Muscle of leg (tissue), 3 donors: ENCODE measurements at regions not wholly inside any gene's neighbourhood (a gene's known extent, or its start where the extent isn't known, plus 50 kb on each side); places are given as distances from the start of the nearest gene placed in this dataset.
"Not testable (repeated sequence)": the region's sequence is repeated elsewhere in the genome, so short reads cannot be mapped to it uniquely, and the experiment has no call there.

ENCODE experiments used
- DNase-seq: peaks from one replicate; pipeline ENCODE4 v3.0.0; 2013
- H3K27ac ChIP-seq: one replicate; pipeline ENCODE4 v1.5.1; 2013; ENCODE audit warnings: mild to moderate bottlenecking, low read length, control low read depth
- H3K27me3 ChIP-seq: one replicate; pipeline ENCODE4 v1.6.1; 2013; ENCODE audit warnings: low read length; ENCODE audit not compliant: control insufficient read depth, insufficient read depth
- H3K36me3 ChIP-seq: one replicate; pipeline ENCODE4 v1.6.1; 2013; ENCODE audit warnings: low read length; ENCODE audit not compliant: control insufficient read depth, insufficient read depth
- H3K4me1 ChIP-seq: one replicate; pipeline ENCODE4 v1.6.1; 2013; ENCODE audit warnings: low read length; ENCODE audit not compliant: control insufficient read depth, insufficient read depth
- H3K4me3 ChIP-seq: one replicate; pipeline ENCODE4 v1.5.1; 2013; ENCODE audit warnings: low read length, control low read depth
- H3K9me3 ChIP-seq: replicated peaks from 2 replicates; pipeline ENCODE4 v1.6.1; 2013; ENCODE audit warnings: low read depth, low read length; ENCODE audit not compliant: control insufficient read depth
- whole genome bisulfite sequencing: methylation state at CpG from one replicate; pipeline ENCODE4 v1.1.5; 2013; ENCODE audit warnings: missing lambda C conversion rate; ENCODE audit not compliant: insufficient coverage; 5-methylcytosine and 5-hydroxymethylcytosine counted together

DNA sequence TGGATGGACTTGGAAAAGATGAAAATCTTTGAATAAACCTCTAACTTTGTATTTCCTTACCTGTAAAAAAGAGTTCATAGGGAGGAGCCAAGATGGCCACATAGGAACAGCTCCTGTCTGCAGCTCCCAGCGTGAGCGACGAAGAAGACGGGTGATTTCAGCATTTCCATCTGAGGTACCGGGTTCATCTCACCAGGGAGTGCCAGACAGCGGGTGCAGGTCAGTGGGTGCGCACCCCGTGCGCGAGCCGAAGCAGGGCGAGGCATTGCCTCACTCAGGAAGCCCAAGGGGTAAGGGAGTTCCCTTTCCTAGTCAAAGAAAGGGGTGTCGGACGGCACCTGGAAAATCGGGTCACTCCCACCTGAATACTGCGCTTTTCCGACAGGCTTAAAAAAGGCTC, 191.3 kb upstream of the DDX18 start:
- not testable (repeated sequence) for H3K4me1 ChIP-seq, H3K4me3 ChIP-seq, H3K9me3 ChIP-seq, H3K27me3 ChIP-seq, DNase-seq, H3K36me3 ChIP-seq, H3K27ac ChIP-seq
- WGBS, result 88% methylated on average over 14 of the region's 17 CpGs

DNA sequence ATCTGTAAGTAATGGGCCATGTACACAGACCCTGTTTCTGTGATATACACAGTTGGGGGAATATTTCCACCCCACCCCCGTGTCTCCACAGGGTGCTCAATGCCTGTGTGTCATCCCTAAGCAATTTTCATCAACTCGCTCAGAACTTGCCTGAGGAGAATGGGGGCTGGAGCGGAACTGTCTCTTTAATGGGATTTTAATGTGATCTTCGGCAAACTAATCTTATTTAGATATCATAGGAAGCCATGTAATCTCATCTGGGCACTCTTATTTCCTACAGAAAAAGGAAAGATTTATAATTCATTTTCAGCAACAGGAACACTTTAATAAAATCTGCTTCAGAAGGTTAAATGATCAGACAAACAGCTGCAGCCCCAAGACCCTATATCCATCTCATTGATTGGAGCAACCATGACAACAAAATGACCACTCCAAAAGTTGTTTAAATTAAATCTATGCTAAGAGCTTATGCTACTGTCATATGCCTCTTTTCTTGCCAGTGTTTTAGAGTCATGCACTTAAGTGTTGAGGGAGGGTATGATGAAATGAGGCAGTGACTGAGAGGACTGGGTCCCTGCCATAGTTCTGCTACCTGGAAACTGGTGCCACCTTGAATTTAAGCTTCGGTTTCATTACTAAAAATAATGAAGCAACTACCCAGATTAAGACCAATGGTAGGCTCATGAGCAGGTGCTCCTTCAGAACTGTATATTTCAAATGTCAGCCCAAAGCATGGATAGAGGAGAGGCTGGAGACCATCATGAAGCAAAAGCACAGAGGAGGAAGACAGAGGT, 183.1 kb upstream of the DDX18 start:
- Histone ChIP-seq H3K27me3 (no peaks in the 10 kb centered on the region), H3K4me1 (no peaks in the 10 kb centered on the region), H3K9me3 (no peaks in the 10 kb centered on the region), H3K27ac (no peak overlapping the region), H3K36me3 (no peaks in the 10 kb centered on the region), H3K4me3 (no peak overlapping the region)
- WGBS, result no CpG with 5 or more reads among the region's 5 CpGs
- DNase-seq, result no peak

DNA sequence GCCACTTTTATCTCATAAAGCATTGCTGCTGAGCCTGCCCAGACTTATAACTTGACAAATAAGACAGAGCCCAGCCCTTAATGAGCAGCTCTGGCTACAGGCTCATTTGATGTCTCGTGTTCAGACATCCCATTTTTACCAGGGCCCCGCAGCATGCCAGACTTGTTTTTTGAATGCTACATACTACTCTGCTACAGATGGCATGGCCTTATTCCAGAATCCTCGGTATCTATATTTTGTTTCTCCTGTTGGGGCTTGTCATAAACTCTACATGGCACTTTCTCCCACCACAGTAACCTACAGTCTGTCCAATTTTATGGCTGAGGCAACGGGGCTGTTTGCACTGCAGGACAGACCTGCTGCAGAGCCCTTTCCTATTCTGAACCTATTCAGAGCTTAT, 179.0 kb upstream of the DDX18 start:
- WGBS, result 52% methylated on average over 4 of the region's 4 CpGs
- Histone ChIP-seq H3K4me1 (no peaks in the 10 kb centered on the region), H3K36me3 (no peaks in the 10 kb centered on the region), H3K27ac (no peak overlapping the region), H3K9me3 (no peaks in the 10 kb centered on the region), H3K4me3 (no peak overlapping the region), H3K27me3 (no peaks in the 10 kb centered on the region)
- no peak for DNase-seq

DNA sequence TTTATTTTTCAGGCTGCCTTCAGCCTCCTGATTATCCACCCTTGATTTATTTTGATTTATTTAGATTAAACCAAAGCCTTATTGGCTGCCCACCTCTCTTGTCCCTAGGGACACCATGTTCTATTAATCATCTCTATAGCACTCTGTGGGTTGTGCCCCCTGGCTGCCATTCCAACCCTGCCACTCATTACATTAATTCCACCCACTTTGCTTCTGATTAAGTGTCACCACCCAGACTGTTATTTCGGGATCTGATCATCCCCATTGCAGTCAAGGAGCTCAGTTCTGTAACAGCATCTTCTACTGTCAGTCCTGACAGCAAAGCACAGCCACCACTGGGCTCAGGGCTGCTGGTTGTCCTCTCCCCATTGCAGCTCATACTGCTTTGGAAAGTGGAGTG, 175.1 kb upstream of the DDX18 start:
- H3K9me3 ChIP-seq, result no peaks in the 10 kb centered on the region
- H3K4me3 ChIP-seq, result no peak overlapping the region
- 100% methylated on average over 1 of the region's 1 CpG for WGBS
- H3K27ac ChIP-seq, result no peak overlapping the region
- no peaks in the 10 kb centered on the region for H3K36me3 ChIP-seq
- DNase-seq, result no peak
- no peaks in the 10 kb centered on the region for H3K27me3 ChIP-seq
- H3K4me1 ChIP-seq, result no peaks in the 10 kb centered on the region

DNA sequence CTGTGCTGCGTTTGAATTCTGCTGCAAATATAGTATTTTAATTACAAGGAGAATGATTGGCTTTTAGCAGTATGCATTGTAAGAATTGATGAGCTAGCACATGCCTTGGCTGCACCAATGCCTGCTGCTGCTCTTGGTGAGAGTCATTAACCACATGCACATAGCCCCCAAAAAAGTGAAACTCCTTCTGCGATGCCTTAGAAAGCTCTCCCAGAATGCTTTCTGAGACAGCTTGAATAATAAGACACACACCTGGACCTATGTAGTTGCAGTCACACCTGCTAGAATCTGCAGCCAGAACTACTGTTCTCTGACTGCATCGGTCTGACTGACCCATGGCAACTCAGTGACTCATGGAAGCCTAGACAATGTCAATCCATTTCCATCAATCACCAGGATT, 170.1 kb upstream of the DDX18 start:
- WGBS, result 81% methylated on average over 2 of the region's 3 CpGs
- Histone ChIP-seq H3K9me3 (no peaks in the 10 kb centered on the region), H3K27ac (no peak overlapping the region), H3K4me3 (no peak overlapping the region), H3K27me3 (no peaks in the 10 kb centered on the region), H3K36me3 (no peaks in the 10 kb centered on the region), H3K4me1 (no peaks in the 10 kb centered on the region)
- no peak for DNase-seq

DNA sequence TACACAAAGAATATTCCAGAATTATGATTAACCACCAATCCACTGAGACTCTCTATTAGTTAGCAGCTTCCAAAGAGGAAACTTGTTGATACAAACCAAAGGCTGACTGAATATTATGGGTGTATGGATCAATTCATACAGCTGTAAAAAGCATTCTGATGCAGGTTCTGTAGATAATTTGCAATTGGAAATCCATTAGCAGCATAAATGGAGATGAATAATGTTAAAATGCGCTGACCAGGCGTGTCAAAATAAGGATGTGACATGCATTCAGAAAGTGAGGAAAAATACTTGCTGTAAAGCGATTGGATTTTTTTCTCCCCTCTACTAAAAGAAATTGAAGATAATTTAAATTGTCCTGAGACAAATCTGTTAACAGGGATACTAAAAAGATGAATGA, 169.0 kb upstream of the DDX18 start:
- Histone ChIP-seq H3K9me3 (no peaks in the 10 kb centered on the region), H3K4me3 (no peak overlapping the region), H3K4me1 (no peaks in the 10 kb centered on the region), H3K27me3 (no peaks in the 10 kb centered on the region), H3K36me3 (no peaks in the 10 kb centered on the region), H3K27ac (no peak overlapping the region)
- DNase-seq, result no peak
- no CpG with 5 or more reads among the region's 3 CpGs for WGBS

DNA sequence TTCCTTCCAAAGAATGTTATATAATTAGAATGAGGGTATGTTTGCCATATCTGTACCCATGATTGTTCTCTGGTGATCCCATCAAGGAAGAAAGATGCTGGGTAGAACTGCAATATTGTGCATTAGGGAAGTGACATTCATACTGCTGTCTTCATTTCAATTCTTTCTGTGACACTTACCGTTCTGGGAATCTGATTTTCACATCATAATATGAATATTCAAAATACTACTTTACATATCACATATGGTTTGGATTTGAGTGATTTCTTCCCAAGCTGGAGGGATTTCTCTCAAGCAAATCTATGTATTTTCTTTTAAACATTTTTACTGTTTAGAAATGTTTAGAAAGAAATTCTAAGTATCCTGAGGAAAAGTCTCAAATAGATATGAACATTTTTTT, 168.4 kb upstream of the DDX18 start:
- no CpG with 5 or more reads among the region's 1 CpG for WGBS
- DNase-seq, result no peak
- Histone ChIP-seq H3K27ac (no peak overlapping the region), H3K9me3 (no peaks in the 10 kb centered on the region), H3K4me3 (no peak overlapping the region), H3K36me3 (no peaks in the 10 kb centered on the region), H3K27me3 (no peaks in the 10 kb centered on the region), H3K4me1 (no peaks in the 10 kb centered on the region)

DNA sequence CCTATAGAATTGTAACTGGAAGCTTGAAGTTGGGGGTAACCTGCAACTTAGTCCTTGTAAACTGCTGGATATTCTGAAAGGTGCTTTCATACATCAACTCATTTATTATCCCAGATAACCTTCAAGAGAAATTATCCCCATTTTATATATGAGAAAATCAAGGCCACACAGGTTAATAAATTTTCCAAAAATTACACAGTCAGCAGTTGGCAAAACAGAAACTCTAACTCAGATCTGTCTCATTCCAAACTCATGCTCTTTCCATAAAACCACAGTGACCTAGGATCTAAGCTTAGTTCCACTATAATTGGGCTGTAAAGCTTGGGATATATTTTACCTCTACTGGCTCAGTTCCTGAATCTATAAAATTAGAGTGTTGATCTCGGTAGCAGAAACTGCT, 167.6 kb upstream of the DDX18 start:
- H3K4me3 ChIP-seq, result no peak overlapping the region
- no peak for DNase-seq
- no CpG with 5 or more reads among the region's 1 CpG for WGBS
- H3K36me3 ChIP-seq, result no peaks in the 10 kb centered on the region
- no peak overlapping the region for H3K27ac ChIP-seq
- H3K9me3 ChIP-seq, result no peaks in the 10 kb centered on the region
- no peaks in the 10 kb centered on the region for H3K4me1 ChIP-seq
- H3K27me3 ChIP-seq, result no peaks in the 10 kb centered on the region

DNA sequence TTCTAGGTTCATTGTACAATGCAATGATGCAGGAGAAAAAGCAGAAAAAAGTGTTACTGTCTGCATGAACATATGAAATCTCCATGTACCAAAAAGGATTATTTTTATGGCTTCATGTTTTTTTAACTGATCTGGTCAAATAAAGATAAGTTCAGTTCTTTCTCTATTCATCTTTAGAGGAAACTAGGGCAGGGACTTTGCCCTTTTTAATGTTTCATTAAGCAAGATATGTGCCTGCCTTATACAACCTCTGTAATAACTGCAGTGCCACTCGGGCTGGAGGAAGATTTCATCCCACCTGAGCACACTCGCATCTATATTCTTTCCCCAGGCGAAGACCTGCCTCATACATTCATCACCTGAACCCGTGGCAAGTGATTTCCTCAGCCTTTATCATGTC, 157.9 kb upstream of the DDX18 start:
- no peak for DNase-seq
- Histone ChIP-seq H3K4me3 (no peak overlapping the region), H3K27ac (no peak overlapping the region), H3K4me1 (no peaks in the 10 kb centered on the region), H3K36me3 (no peaks in the 10 kb centered on the region), H3K9me3 (no peaks in the 10 kb centered on the region), H3K27me3 (no peaks in the 10 kb centered on the region)
- 43% methylated on average over 1 of the region's 4 CpGs for WGBS

DNA sequence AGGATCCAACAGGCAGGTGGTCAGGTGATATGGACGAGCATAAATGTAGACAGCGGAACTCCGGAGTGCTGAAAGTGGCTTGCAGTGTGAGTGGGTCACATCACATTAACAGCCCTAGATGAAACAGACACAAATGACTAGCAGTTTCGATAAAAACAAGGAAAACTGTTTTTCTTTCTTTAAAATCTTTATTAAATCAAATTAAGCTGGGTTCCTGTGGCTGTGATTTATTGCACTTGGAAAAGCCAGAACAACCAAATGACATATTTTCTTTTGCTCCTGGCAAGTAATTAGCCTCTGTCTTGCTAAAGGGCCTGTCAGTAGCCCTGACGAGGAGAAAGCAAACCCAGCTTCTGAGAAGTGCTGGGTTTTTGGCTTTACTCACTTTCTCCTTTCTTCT, 152.9 kb upstream of the DDX18 start:
- WGBS, result no CpG with 5 or more reads among the region's 5 CpGs
- H3K27me3 ChIP-seq, result no peaks in the 10 kb centered on the region
- H3K27ac ChIP-seq, result no peak overlapping the region
- H3K4me3 ChIP-seq, result no peak overlapping the region
- DNase-seq, result no peak
- no peaks in the 10 kb centered on the region for H3K9me3 ChIP-seq
- no peaks in the 10 kb centered on the region for H3K4me1 ChIP-seq
- no peaks in the 10 kb centered on the region for H3K36me3 ChIP-seq

DNA sequence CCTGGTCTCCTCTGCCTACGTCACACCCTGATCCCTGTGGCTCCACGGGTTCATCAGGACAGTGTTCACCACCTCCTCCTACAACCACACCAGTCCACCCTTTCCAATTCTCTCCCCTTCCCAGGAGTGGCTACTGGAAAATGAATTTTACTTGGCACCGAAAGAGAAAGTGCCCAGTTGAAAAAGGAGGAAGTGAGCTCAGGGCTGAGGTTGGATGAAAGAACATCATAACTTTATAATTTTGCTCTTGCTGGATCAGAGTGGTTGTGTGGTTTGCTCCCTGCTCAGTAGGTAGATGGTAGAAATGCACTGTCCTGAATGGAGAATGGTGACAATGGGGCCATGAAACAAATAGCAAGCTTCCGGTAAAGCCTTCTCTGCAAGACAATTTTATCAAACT, 140.3 kb upstream of the DDX18 start:
- 83% methylated on average over 2 of the region's 4 CpGs for WGBS

More for the DNA sequence above, 140.3 kb upstream of the DDX18 start:
- Histone ChIP-seq H3K9me3 (peaks cover 3% of the 10 kb centered on the region), H3K4me1 (no peaks in the 10 kb centered on the region), H3K27me3 (no peaks in the 10 kb centered on the region), H3K27ac (no peak overlapping the region), H3K36me3 (no peaks in the 10 kb centered on the region), H3K4me3 (no peak overlapping the region)
- no peak for DNase-seq
